HG03060 (cell line): ENCODE measurements at regions not wholly inside any gene's neighbourhood (a gene's known extent, or its start where the extent isn't known, plus 50 kb on each side); places are given as distances from the start of the nearest gene placed in this dataset.

Source experiments
- ATAC-seq: cut with Tn5 transposase; IDR thresholded peaks from one replicate; pipeline ENCODE4 v1.9.1; 2021; ENCODE audit warnings: low read depth, moderate number of reproducible peaks; ENCODE audit not compliant: unreplicated experiment

- no peak for ATAC-seq
These were observed 133.8 kb upstream of the ARHGAP5 start for GRCh38 chr14:31943217-31943799.

GRCh38 chr14:31943861-31944255 is 133.2 kb upstream of the ARHGAP5 start:
- no peak for ATAC-seq

- no peak for ATAC-seq
These were observed 132.6 kb upstream of the ARHGAP5 start for GRCh38 chr14:31944256-31945073.

GRCh38 chr14:31945074-31945613 is 132.0 kb upstream of the ARHGAP5 start:
- ATAC-seq: no peak

GRCh38 chr14:31945701-31946100 is 131.4 kb upstream of the ARHGAP5 start:
- no peak for ATAC-seq

GRCh38 chr14:31947076-31947475 is 130.0 kb upstream of the ARHGAP5 start:
- ATAC-seq: no peak

- no peak for ATAC-seq
These were observed 129.2 kb upstream of the ARHGAP5 start for GRCh38 chr14:31947680-31948595.

GRCh38 chr14:31949709-31950108 is 127.4 kb upstream of the ARHGAP5 start:
- ATAC-seq: no peak

- ATAC-seq: no peak
These were observed 126.8 kb upstream of the ARHGAP5 start for GRCh38 chr14:31950331-31950730.

- ATAC-seq: no peak
These were observed 126.1 kb upstream of the ARHGAP5 start for GRCh38 chr14:31950764-31951637.

GRCh38 chr14:31951638-31951964 is 125.5 kb upstream of the ARHGAP5 start:
- ATAC-seq: no peak

- ATAC-seq: no peak
These were observed 124.5 kb upstream of the ARHGAP5 start for GRCh38 chr14:31952573-31952972.

- no peak for ATAC-seq
These were observed 123.9 kb upstream of the ARHGAP5 start for GRCh38 chr14:31953210-31953609.

- no peak for ATAC-seq
These were observed 122.1 kb upstream of the ARHGAP5 start for GRCh38 chr14:31954991-31955390.

GRCh38 chr14:31955936-31956579 is 121.0 kb upstream of the ARHGAP5 start:
- ATAC-seq: no peak

GRCh38 chr14:31957565-31957964 is 119.5 kb upstream of the ARHGAP5 start:
- ATAC-seq: no peak

- no peak for ATAC-seq
These were observed 117.1 kb upstream of the ARHGAP5 start for GRCh38 chr14:31960039-31960438.

GRCh38 chr14:31961896-31962295 is 115.2 kb upstream of the ARHGAP5 start:
- no peak for ATAC-seq

- no peak for ATAC-seq
These were observed 114.2 kb upstream of the ARHGAP5 start for GRCh38 chr14:31962920-31963319.

GRCh38 chr14:31963587-31963986 is 113.5 kb upstream of the ARHGAP5 start:
- ATAC-seq: no peak
